ENCODE measurements at regions not wholly inside any gene's neighbourhood (a gene's known extent, or its start where the extent isn't known, plus 50 kb on each side); places are given as distances from the start of the nearest gene placed in this dataset.

DNA sequence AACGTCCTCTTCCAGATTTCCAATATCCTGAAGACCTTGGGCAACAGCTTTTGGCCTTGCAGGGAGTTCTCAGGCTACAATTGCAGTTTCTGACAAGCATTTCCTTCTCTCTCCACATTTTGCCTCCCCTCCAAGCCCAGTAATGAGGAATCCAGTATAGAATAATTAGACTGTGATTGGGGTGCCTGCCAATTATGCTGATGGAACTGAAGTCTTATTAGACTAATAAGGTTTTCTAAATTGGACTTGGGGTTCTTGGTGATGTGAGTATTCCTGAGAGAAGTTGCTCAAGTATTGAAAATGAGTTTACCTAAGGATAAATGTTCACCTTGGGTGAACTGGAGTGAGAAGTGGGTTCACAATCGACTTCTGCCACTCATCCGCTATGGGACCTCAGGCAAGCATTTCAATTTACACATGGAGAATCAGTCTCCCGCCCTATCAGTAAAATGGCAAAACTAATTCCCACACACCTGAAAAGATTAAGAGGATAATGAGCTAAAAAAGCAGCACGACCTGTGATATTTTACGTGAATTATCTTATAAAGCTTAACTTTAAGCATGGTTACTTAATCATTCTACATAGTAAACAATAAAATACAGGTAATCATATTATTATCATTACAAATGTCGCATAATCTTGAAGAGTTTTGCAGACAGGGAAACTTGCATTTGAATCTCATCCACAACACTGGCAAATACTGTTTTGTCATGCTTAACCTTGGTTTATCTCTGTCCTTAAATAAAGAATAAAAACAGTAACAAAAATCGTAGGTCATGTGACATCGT is 628.0 kb downstream of the TMEM114 start:
- no peak for TF ChIP-seq ZFX (IDR thresholded peaks at IDR 0.05)
- TF ChIP-seq, protein P1, sequence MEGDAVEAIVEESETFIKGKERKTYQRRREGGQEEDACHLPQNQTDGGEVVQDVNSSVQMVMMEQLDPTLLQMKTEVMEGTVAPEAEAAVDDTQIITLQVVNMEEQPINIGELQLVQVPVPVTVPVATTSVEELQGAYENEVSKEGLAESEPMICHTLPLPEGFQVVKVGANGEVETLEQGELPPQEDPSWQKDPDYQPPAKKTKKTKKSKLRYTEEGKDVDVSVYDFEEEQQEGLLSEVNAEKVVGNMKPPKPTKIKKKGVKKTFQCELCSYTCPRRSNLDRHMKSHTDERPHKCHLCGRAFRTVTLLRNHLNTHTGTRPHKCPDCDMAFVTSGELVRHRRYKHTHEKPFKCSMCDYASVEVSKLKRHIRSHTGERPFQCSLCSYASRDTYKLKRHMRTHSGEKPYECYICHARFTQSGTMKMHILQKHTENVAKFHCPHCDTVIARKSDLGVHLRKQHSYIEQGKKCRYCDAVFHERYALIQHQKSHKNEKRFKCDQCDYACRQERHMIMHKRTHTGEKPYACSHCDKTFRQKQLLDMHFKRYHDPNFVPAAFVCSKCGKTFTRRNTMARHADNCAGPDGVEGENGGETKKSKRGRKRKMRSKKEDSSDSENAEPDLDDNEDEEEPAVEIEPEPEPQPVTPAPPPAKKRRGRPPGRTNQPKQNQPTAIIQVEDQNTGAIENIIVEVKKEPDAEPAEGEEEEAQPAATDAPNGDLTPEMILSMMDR (conservative IDR thresholded peaks at IDR 0.05): no peak
- H3K27ac ChIP-seq: no peak overlapping the region

DNA sequence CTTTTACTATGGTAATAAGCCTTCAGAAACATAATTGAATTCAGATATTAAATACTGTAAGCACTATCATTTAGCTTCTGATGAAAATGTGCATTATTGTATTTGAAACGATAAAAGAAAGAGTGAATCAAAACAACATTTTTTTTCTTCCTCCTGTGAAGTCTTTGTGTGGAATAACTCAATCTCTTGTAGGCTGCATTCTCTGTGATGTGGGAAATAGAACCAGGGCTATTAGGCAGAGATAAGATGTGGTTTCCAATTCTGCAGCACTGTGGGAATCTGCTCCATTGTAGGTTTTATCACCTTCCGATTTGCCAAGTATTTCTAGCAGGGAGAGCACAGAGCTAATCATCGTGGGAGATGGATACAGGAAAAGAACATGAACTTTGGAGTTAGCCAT is 624.5 kb downstream of the RBFOX1 start:
- TF ChIP-seq ZFX (IDR thresholded peaks at IDR 0.05): no peak
- TF ChIP-seq, protein P1 (conservative IDR thresholded peaks at IDR 0.05): no peak
- no peak overlapping the region for H3K27ac ChIP-seq

DNA sequence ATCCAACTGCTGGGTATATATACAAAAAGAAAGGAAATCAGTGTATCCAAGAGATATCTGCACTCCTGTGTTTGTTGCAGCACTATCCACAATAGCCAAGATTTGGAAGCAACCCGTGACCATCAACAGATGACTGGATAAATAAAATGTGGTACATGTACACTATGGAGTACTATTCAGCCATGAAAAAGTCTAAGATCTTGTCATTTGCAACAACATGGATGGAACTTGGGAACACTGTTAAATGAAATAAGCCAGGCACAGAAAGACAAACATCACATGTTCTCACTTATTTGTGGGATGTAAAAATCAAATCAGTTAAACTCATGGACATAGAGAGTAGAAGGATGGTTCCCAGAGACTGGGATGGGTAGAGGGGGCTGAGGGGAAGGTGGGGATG is 620.7 kb downstream of the RBFOX1 start:
- no peak overlapping the region for H3K27ac ChIP-seq
- TF ChIP-seq, protein P1 (conservative IDR thresholded peaks at IDR 0.05): no peak
- no peak for TF ChIP-seq ZFX (IDR thresholded peaks at IDR 0.05)

DNA sequence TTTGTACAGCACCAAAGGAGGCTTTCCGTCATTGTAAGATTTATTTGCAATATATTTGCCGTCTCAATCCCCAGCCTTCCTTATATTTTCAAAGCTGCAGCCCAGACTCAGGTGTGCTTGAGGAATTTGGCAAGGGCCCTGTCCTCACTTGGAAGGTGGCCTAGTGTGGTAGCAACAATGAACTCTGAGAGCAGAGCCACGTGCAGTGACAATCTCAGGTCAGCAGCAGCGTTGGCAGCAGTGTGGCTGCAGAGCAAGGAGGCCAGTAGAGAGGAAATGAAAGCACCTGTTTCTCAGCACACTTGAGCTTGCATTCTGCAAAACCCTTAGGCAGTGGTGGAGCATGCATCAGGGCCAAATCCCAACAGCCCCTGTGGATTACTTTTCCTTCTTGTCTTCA is 613.5 kb downstream of the RBFOX1 start:
- H3K27ac ChIP-seq: no peak overlapping the region
- TF ChIP-seq, protein P1 (conservative IDR thresholded peaks at IDR 0.05): no peak
- no peak for TF ChIP-seq ZFX (IDR thresholded peaks at IDR 0.05)

DNA sequence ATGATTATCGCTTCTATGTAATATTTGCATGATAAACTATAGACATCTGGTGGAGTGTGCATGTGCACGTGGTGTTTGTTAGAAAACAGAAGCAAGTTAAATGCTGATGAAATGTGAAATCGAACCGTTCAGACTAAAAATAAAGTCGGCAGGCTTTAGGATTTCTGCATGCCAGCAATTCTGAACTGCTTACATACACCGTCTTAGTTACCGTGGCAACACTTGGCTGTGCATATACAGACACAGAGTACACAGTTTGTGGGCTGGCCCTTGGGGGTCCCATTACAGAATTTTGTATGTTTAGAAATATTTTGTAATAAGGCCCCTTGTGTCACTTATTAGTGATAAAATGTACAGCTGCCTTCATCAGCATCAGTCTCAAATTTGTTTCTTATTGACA is 605.5 kb downstream of the RBFOX1 start:
- no peak for TF ChIP-seq ZFX (IDR thresholded peaks at IDR 0.05)
- TF ChIP-seq, protein P1 (conservative IDR thresholded peaks at IDR 0.05): no peak
- H3K27ac ChIP-seq: no peak overlapping the region

DNA sequence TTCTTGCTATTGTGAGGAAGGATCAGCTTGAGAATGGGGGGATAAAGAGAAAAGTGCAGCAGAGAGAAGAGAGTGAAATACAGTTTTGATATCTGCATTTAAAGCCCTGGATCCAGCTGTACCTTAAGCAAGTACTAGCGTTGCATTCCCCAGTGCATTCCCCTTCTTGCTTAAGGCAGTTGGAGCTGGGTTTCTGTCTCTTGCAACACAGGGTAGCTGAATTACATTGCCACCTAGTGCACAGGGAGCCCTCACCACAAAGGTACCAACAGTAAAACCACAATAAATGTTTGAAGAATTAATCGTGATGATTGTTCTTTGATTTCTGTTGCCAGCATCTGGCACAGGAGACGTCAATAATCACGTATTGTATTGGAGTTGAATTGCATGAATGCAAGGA is 588.7 kb downstream of the RBFOX1 start:
- H3K27ac ChIP-seq: no peak overlapping the region
- TF ChIP-seq ZFX (IDR thresholded peaks at IDR 0.05): no peak
- TF ChIP-seq, protein P1 (conservative IDR thresholded peaks at IDR 0.05): no peak

DNA sequence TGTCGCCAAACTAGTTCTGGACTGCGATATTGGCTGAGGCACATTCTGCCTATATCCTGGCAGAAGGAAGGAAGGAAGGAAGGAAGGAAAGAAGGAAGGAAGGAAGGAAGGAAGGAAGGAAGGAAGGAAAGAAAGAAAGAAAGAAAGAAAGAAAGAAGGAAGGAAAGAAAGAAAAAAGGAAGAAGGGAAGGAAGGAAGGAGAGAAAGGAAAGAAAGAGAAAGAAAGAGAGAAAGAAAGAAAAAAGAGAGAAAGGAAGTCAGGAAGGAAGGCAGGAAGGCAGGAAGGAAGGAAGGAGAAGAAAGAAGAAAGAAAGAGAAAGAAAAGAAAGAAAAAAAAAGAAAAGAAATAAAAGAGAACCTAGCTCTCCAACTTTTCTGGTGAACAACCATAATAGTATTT is 587.1 kb downstream of the RBFOX1 start:
- H3K27ac ChIP-seq: no peak overlapping the region

More for the DNA sequence above, 587.1 kb downstream of the RBFOX1 start:
- TF ChIP-seq ZFX (IDR thresholded peaks at IDR 0.05): no peak
- TF ChIP-seq, protein P1 (conservative IDR thresholded peaks at IDR 0.05): no peak

Measured in C4-2B (cell line).